Cardiac muscle cell (in vitro differentiated cells and primary cell): ENCODE measurements at regions not wholly inside any gene's neighbourhood (a gene's known extent, or its start where the extent isn't known, plus 50 kb on each side); places are given as distances from the start of the nearest gene placed in this dataset.

Experiments used
- DNase-seq, 2 donors: peaks; one replicate each; pipeline versions ENCODE4 v3.0.0 to v3.0.0-alpha.2; 2010 to 2017; ENCODE audit warnings: low read depth in 1 of 2, low spot score in 1 of 2
- H3K27ac ChIP-seq: fragments of 200-600 bp; sonication (generic); 2 replicates; pipeline ENCODE4 v1.5.1; 2016
- H3K27me3 ChIP-seq: fragments of 200-600 bp; sonication (generic); 2 replicates; pipeline ENCODE4 v1.6.0; 2016; ENCODE audit warnings: control low read depth
- H3K36me3 ChIP-seq: fragments of 200-600 bp; sonication (generic); 2 replicates; pipeline ENCODE4 v1.5.1; 2016; ENCODE audit warnings: control low read depth
- H3K4me1 ChIP-seq: fragments of 200-600 bp; sonication (generic); 2 replicates; pipeline ENCODE4 v1.8.1; 2017; ENCODE audit warnings: low read depth, mild to moderate bottlenecking, mixed run types
- H3K4me3 ChIP-seq: fragments of 200-600 bp; sonication (generic); 2 replicates; pipeline ENCODE4 v1.5.1; 2016; ENCODE audit warnings: mild to moderate bottlenecking
- H3K9me3 ChIP-seq: fragments of 200-600 bp; sonication (generic); 2 replicates; pipeline ENCODE4 v1.5.1; 2017; ENCODE audit warnings: low read depth, mild to moderate bottlenecking, control low read depth
- CTCF ChIP-seq: IDR thresholded peaks from 2 replicates; pipeline ENCODE4 v1.5.1; 2012; ENCODE audit warnings: low read depth, mild to moderate bottlenecking, low read length

DNA sequence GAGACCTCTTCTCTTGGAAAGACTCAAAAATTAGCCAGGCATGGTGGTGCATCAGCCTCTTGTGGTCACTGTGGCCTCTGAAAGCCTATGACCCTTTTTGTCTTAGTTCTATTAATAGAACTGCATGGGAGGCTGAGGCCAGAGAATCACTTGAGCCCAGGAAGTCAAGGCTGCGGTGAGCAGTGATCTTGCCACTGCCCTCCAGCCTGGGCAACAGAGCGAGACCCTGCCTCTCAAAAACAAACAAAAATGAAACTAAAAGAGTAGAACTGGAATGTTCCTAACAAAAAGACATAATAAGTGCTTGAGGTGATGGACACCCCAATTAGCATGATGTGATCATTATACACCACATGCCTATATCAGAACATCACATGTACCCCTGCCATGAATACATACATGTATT is 197.0 kb upstream of the EEA1 start:
- peaks cover 60% of the 10 kb centered on the region for H3K4me1 ChIP-seq
- H3K27me3 ChIP-seq, result no peaks in the 10 kb centered on the region
- no peak for DNase-seq
- TF ChIP-seq CTCF, result no peak
- H3K4me3 ChIP-seq, result no peak overlapping the region
- H3K36me3 ChIP-seq, result no peaks in the 10 kb centered on the region
- H3K9me3 ChIP-seq, result no peaks in the 10 kb centered on the region
- no peak overlapping the region for H3K27ac ChIP-seq

GRCh38 chr12:93127107-93127560 is 198.0 kb upstream of the EEA1 start:
- Histone ChIP-seq H3K4me1 (peaks cover 53% of the 10 kb centered on the region), H3K27ac (peak overlapping the region; percentile 72), H3K9me3 (no peaks in the 10 kb centered on the region), H3K36me3 (no peaks in the 10 kb centered on the region), H3K27me3 (no peaks in the 10 kb centered on the region), H3K4me3 (no peak overlapping the region)
- no peak for DNase-seq
- no peak for TF ChIP-seq CTCF

- Histone ChIP-seq H3K27me3 (no peaks in the 10 kb centered on the region), H3K4me1 (peaks cover 46% of the 10 kb centered on the region), H3K9me3 (no peaks in the 10 kb centered on the region), H3K4me3 (no peak overlapping the region), H3K36me3 (no peaks in the 10 kb centered on the region), H3K27ac (peak overlapping the region; percentile 72)
- TF ChIP-seq CTCF, result peak; percentile 61
- peak; percentile 87 to 98 for DNase-seq
Measured at GRCh38 chr12:93127582-93128331, 198.7 kb upstream of the EEA1 start.

DNA sequence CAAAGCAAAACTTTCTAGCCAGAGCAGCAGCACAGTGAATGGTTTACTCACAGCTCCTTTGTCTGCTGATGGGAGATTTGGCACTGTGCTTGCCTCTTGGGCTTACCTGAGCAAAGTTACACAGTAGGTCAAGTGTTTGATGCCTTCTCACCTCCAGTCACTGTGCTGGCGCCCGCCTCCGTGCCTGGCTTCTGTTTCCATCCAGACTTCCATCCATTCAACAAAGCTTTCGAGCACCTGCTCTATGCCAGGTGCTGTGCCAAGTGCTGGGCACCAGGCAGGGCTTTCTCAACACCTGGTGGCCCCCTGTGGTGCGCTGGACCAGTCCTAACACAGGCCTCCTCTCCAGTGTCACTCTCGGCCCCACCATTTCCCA is 199.2 kb upstream of the EEA1 start:
- Histone ChIP-seq H3K9me3 (no peaks in the 10 kb centered on the region), H3K4me1 (peaks cover 45% of the 10 kb centered on the region), H3K27ac (peak overlapping the region; percentile 72), H3K27me3 (no peaks in the 10 kb centered on the region), H3K4me3 (no peak overlapping the region), H3K36me3 (no peaks in the 10 kb centered on the region)
- no peak for TF ChIP-seq CTCF
- DNase-seq, result no peak

GRCh38 chr12:93130366-93131054 is 201.4 kb upstream of the EEA1 start:
- Histone ChIP-seq H3K4me3 (no peak overlapping the region), H3K27me3 (no peaks in the 10 kb centered on the region), H3K27ac (peak overlapping the region; percentile 16), H3K36me3 (no peaks in the 10 kb centered on the region), H3K9me3 (no peaks in the 10 kb centered on the region), H3K4me1 (peaks cover 40% of the 10 kb centered on the region)
- TF ChIP-seq CTCF, result no peak
- DNase-seq, result peak in 1 of 2 donors; percentile 51
